Tibial artery (tissue), 4 donors: ENCODE measurements at regions not wholly inside any gene's neighbourhood (a gene's known extent, or its start where the extent isn't known, plus 50 kb on each side); places are given as distances from the start of the nearest gene placed in this dataset.

ENCODE experiments used
- DNase-seq, 2 donors: peaks; one replicate each; pipeline ENCODE4 v3.0.0-alpha.2; 2019
- H3K27ac ChIP-seq, 2 donors: fragments of 200-600 bp; sonication (generic) in 1 of 2; 1 replicate in 1 of 2; 2 replicates in 1 of 2; pipeline ENCODE4 v1.5.1; 2018 to 2019; ENCODE audit warnings: mild to moderate bottlenecking in 1 of 2
- H3K27me3 ChIP-seq, 2 donors: fragments of 200-600 bp; sonication (generic) in 1 of 2; one replicate each; pipeline versions ENCODE4 v1.5.1 to v1.6.0; 2016 to 2019
- H3K36me3 ChIP-seq, 3 donors: fragments of 200-600 bp; sonication (generic) in 2 of 3; one replicate each; pipeline ENCODE4 v1.5.1; 2016 to 2019; ENCODE audit warnings: mild to moderate bottlenecking in 2 of 3
- H3K4me1 ChIP-seq, 4 donors: fragments of 200-600 bp; sonication (generic) in 2 of 4; 1 replicate in 3 of 4; 2 replicates in 1 of 4; pipeline ENCODE4 v1.5.1; 2016 to 2019
- H3K4me3 ChIP-seq, 2 donors: fragments of 200-600 bp; sonication (generic) in 1 of 2; 1 replicate in 1 of 2; 2 replicates in 1 of 2; pipeline ENCODE4 v1.5.1; 2018 to 2019; ENCODE audit warnings: mild to moderate bottlenecking in 2 of 2
- H3K9me3 ChIP-seq, 3 donors: fragments of 200-600 bp; sonication (generic) in 1 of 3; one replicate each; pipeline ENCODE4 v1.5.1; 2016 to 2019
- intact Hi-C: fragments of 100-400 bp; cut with DNase I; formaldehyde crosslinking; loops from one replicate; pipeline ENCODE4 v1.15.0; 2023; ENCODE audit warnings: low total_unique reads
- TF ChIP-seq, protein P1 (sequence below), 2 experiments: fragments of 200-600 bp in 1 of 2; fragments of 450-650 bp in 1 of 2; IDR thresholded peaks; one replicate each; pipeline ENCODE4 v1.5.1; 2017 to 2019; ENCODE audit warnings: antibody characterized with exemption in 2 of 2, mild to moderate bottlenecking in 1 of 2, moderate library complexity in 1 of 2

DNA sequence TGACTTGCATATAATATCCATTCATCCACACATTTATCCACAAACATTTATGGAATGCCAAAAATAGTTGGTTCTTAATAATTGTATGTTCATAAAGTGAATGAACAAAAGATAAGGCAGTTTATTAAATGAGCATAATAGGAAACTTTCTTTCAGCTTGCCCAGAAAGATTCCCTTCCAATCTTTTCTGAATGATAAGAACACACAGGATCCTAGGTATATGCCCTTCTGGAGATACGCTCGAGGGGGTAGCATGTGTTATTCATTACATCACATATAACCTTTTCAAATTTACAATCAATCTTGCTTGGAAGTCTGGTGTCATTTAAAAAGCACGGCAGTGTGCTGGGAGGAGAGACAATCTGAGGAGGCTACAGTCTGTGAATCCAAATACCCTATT, 80.4 kb upstream of the PDK4 start:
- intact Hi-C loops, result no loop called here
- Histone ChIP-seq H3K4me1 (no peaks in the 10 kb centered on the region), H3K4me3 (no peak overlapping the region), H3K36me3 (no peaks in the 10 kb centered on the region), H3K27ac (no peak overlapping the region), H3K9me3 (peaks cover 0 to 3% (median 0%) of the 10 kb centered on the region in 3 donors), H3K27me3 (no peaks in the 10 kb centered on the region)
- TF ChIP-seq, protein P1, sequence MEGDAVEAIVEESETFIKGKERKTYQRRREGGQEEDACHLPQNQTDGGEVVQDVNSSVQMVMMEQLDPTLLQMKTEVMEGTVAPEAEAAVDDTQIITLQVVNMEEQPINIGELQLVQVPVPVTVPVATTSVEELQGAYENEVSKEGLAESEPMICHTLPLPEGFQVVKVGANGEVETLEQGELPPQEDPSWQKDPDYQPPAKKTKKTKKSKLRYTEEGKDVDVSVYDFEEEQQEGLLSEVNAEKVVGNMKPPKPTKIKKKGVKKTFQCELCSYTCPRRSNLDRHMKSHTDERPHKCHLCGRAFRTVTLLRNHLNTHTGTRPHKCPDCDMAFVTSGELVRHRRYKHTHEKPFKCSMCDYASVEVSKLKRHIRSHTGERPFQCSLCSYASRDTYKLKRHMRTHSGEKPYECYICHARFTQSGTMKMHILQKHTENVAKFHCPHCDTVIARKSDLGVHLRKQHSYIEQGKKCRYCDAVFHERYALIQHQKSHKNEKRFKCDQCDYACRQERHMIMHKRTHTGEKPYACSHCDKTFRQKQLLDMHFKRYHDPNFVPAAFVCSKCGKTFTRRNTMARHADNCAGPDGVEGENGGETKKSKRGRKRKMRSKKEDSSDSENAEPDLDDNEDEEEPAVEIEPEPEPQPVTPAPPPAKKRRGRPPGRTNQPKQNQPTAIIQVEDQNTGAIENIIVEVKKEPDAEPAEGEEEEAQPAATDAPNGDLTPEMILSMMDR (IDR thresholded peaks at IDR 0.05), result no peak
- DNase-seq, result no peak

DNA sequence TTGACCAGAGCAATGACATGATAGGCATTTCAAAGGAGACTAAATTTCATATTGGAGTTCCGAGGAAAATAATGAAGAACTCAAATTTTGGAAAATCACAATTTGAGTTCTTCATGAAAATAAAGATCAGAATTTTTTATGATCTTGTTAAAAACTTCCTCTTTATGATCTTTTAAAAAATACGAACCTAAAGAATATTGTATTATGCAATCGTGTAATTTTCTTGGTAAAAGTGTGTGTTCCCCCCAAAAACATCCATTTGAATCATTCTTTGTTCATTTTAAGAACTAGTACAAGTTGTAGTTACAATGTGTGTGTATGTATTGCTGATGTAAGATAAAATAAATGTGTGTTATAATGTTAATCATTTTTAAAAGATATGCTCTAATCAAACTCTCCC, 79.3 kb upstream of the PDK4 start:
- Histone ChIP-seq H3K9me3 (peaks cover 0 to 3% (median 0%) of the 10 kb centered on the region in 3 donors), H3K4me3 (no peak overlapping the region), H3K4me1 (no peaks in the 10 kb centered on the region), H3K27me3 (no peaks in the 10 kb centered on the region), H3K27ac (no peak overlapping the region), H3K36me3 (no peaks in the 10 kb centered on the region)
- no peak for DNase-seq
- TF ChIP-seq, protein P1 (IDR thresholded peaks at IDR 0.05), result no peak
- intact Hi-C loops, result no loop called here

DNA sequence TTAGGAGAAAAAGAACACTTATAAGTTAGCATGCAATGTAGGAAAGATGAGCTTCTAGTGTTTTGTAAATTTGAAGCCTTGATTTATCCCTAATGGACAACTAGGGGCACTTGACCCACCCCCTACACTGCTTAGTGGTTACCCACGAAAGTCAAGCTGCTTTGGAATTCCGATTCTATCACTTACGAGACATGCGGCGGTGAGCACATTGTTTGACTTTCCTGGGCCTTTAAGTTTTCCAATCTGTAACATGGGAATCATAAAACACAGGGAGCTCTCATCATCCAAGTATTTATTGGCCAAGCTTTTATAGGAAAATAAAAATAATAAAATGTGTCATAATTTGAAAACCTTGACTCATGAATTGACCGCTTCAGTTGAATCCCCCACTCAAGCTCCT, 78.7 kb upstream of the PDK4 start:
- H3K27ac ChIP-seq, result no peak overlapping the region
- intact Hi-C loops, result no loop called here
- TF ChIP-seq, protein P1 (IDR thresholded peaks at IDR 0.05), result no peak

DNA sequence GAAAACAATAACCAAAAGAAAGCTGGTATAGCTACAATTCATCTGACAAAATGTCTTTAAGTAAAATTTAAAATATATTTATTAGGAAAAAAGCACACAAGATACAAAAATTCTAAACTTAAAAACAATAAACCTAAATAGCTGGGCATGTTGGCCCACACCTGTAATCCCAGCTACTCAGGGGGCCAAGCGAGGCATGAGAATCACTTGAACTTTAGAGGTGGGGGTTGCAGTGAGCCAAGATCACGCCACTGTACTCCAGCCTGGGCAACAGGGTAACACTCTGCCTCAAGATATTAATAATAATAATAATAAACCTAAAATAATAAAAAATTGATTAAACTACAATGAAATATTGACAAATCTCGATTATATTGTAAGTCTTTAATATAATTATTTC, 77.8 kb upstream of the PDK4 start:
- H3K4me1 ChIP-seq, result no peaks in the 10 kb centered on the region
- no peak for DNase-seq
- H3K9me3 ChIP-seq, result peaks cover 0 to 3% (median 0%) of the 10 kb centered on the region in 3 donors
- no peak overlapping the region for H3K4me3 ChIP-seq
- intact Hi-C loops, result no loop called here
- no peaks in the 10 kb centered on the region for H3K36me3 ChIP-seq
- H3K27ac ChIP-seq, result no peak overlapping the region
- TF ChIP-seq, protein P1 (IDR thresholded peaks at IDR 0.05), result no peak
- H3K27me3 ChIP-seq, result no peaks in the 10 kb centered on the region

More for the DNA sequence above, 78.7 kb upstream of the PDK4 start:
- H3K9me3 ChIP-seq, result peaks cover 0 to 3% (median 0%) of the 10 kb centered on the region in 3 donors
- H3K4me1 ChIP-seq, result no peaks in the 10 kb centered on the region
- DNase-seq, result no peak
- H3K36me3 ChIP-seq, result no peaks in the 10 kb centered on the region
- H3K4me3 ChIP-seq, result no peak overlapping the region
- H3K27me3 ChIP-seq, result no peaks in the 10 kb centered on the region

DNA sequence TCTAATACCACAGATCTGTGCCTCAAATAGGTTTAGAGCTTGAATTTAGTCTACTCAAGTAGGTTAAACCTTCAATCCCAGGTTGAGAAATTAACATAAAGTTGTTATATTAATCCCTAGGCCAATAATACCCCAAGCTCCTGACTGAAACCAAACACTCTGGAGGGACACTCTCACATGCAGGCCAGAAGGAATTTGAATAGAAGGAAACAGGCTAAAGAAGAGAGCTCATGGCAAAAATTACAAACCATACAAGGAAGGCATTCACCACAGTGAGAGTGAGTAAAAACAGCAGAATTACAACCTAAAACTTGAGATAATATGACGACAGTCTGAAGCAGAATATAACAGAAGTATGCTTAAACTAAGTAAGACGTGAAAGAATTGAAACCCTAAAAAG, 76.1 kb upstream of the PDK4 start:
- Histone ChIP-seq H3K36me3 (no peaks in the 10 kb centered on the region), H3K27ac (no peak overlapping the region), H3K27me3 (no peaks in the 10 kb centered on the region), H3K9me3 (peaks cover 0 to 3% (median 0%) of the 10 kb centered on the region in 3 donors), H3K4me3 (no peak overlapping the region), H3K4me1 (peaks cover 0 to 10% (median 2%) of the 10 kb centered on the region in 4 donors)
- DNase-seq, result no peak
- TF ChIP-seq, protein P1 (IDR thresholded peaks at IDR 0.05), result no peak
- intact Hi-C loops, result no loop called here

DNA sequence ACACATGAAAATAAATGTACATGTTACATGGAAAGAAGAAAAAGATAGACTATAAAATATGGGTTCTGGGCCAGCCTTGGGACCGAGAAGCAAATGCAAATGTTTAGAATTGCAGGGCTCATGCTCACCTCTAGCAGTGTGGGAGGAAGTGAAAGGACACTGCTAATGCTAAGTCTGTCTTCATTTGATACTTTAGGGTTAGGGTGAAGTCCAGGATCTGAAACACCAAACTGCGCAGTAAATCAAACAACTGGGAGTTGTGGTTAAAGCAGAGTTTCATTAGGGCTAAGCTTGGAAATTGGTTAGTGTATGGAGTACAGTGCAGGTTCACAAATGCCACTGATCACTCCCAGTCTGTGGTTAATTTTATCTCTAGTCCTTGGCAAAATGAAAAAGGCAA, 73.2 kb upstream of the PDK4 start:
- H3K27ac ChIP-seq, result no peak overlapping the region
- no peak overlapping the region for H3K4me3 ChIP-seq
- DNase-seq, result no peak
- intact Hi-C loops, result no loop called here
- TF ChIP-seq, protein P1 (IDR thresholded peaks at IDR 0.05), result no peak
- H3K9me3 ChIP-seq, result peaks cover 0 to 3% (median 0%) of the 10 kb centered on the region in 3 donors
- no peaks in the 10 kb centered on the region for H3K36me3 ChIP-seq
- H3K4me1 ChIP-seq, result peaks cover 0 to 10% (median 2%) of the 10 kb centered on the region in 4 donors
- H3K27me3 ChIP-seq, result no peaks in the 10 kb centered on the region
